NCI-H526 (cell line): ENCODE measurements at regions not wholly inside any gene's neighbourhood (a gene's known extent, or its start where the extent isn't known, plus 50 kb on each side); places are given as distances from the start of the nearest gene placed in this dataset.
"Not testable (repeated sequence)": the region's sequence is repeated elsewhere in the genome, so short reads cannot be mapped to it uniquely, and the experiment has no call there.

Source experiments
- DNase-seq, 2 experiments: peaks; one replicate each; lab custom pipeline; 2025; lab: John Stamatoyannopoulos, UW

GRCh38 chr20:6321235-6321634, 198.4 kb upstream of the FERMT1 start:
- peak; percentile 12 to 45 for DNase-seq

- DNase-seq, result no peak
Observed at GRCh38 chr20:6311841-6312655, 189.2 kb upstream of the FERMT1 start.

GRCh38 chr20:6311097-6311496, 188.3 kb upstream of the FERMT1 start:
- no peak for DNase-seq

- no peak for DNase-seq
Observed at GRCh38 chr20:6305536-6305935, 182.7 kb upstream of the FERMT1 start.

- DNase-seq, result no peak
Observed at GRCh38 chr20:6302041-6302440, 179.2 kb upstream of the FERMT1 start.

GRCh38 chr20:6299456-6299855, 176.6 kb upstream of the FERMT1 start:
- no peak for DNase-seq

GRCh38 chr20:6298049-6298448, 175.2 kb upstream of the FERMT1 start:
- DNase-seq, result no peak

GRCh38 chr20:6295867-6296256, 173.0 kb upstream of the FERMT1 start:
- no peak for DNase-seq

GRCh38 chr20:6295127-6295866, 172.5 kb upstream of the FERMT1 start:
- DNase-seq, result no peak

- no peak for DNase-seq
Observed at GRCh38 chr20:6287471-6287870, 164.6 kb upstream of the FERMT1 start.

GRCh38 chr20:6282642-6283041, 159.8 kb upstream of the FERMT1 start:
- DNase-seq, result no peak

GRCh38 chr20:6277661-6278240, 154.9 kb upstream of the FERMT1 start:
- DNase-seq, result no peak

GRCh38 chr20:6270404-6270803, 147.6 kb upstream of the FERMT1 start:
- DNase-seq, result not testable (repeated sequence)

GRCh38 chr20:6269168-6269873, 146.5 kb upstream of the FERMT1 start:
- no peak for DNase-seq

GRCh38 chr20:6265204-6265904, 142.5 kb upstream of the FERMT1 start:
- peak; percentile 23 to 68 for DNase-seq

- no peak for DNase-seq
Observed at GRCh38 chr20:6253396-6253795, 130.6 kb upstream of the FERMT1 start.

- no peak for DNase-seq
Observed at GRCh38 chr20:6245436-6245835, 122.6 kb upstream of the FERMT1 start.

- no peak for DNase-seq
Observed at GRCh38 chr20:6241591-6241990, 118.8 kb upstream of the FERMT1 start.

- DNase-seq, result no peak
Observed at GRCh38 chr20:6240059-6240458, 117.2 kb upstream of the FERMT1 start.

GRCh38 chr20:6238421-6238820, 115.6 kb upstream of the FERMT1 start:
- peak; percentile 4 to 38 for DNase-seq

- DNase-seq, result no peak
Observed at GRCh38 chr20:6235510-6235909, 112.7 kb upstream of the FERMT1 start.

- no peak for DNase-seq
Observed at GRCh38 chr20:6232436-6232835, 109.6 kb upstream of the FERMT1 start.
